NB4 (cell line): ENCODE measurements at regions not wholly inside any gene's neighbourhood (a gene's known extent, or its start where the extent isn't known, plus 50 kb on each side); places are given as distances from the start of the nearest gene placed in this dataset.

Experiments used
- CTCF ChIP-seq: IDR thresholded peaks from one replicate; pipeline ENCODE4 v1.5.1; 2012; ENCODE audit warnings: low read depth, low read length
- MAX ChIP-seq: IDR thresholded peaks from 2 replicates; pipeline ENCODE4 v1.6.1; 2011; ENCODE audit warnings: low read depth, low read length
- MYC ChIP-seq: IDR thresholded peaks from 2 replicates; pipeline ENCODE4 v1.6.1; 2011; ENCODE audit warnings: low read depth, low read length
- POLR2A ChIP-seq: IDR thresholded peaks from 2 replicates; pipeline ENCODE4 v1.6.1; 2011; ENCODE audit warnings: mild to moderate bottlenecking; ENCODE audit not compliant: insufficient read length; ENCODE audit errors: extremely low read depth

DNA sequence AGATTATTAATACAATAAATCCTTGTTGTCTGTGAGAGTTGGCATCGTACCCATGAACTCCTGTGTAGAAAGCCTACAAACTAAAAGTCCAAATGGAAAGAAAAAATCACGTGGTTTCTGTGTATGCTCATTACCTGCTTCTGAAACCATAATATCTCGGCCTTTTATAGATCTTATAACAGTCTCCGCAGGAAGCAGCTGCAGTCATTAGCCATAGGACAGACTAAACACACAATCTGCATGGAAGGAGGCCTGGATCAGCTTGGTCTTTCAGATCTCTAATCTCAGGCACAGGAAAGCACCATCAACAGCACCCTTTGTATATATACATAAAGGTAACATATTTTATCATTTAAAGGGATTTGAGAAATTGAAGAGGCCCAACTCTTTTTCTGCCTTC is 508.9 kb upstream of the TCF4 start:
- TF ChIP-seq CTCF (no peak), POLR2A (no peak), MAX (no peak), MYC (no peak)
